H9 (cell line): ENCODE measurements at regions not wholly inside any gene's neighbourhood (a gene's known extent, or its start where the extent isn't known, plus 50 kb on each side); places are given as distances from the start of the nearest gene placed in this dataset.

ENCODE experiments used
- DNase-seq: peaks from one replicate; pipeline ENCODE4 v3.0.0-alpha.2; 2017
- H2AFZ ChIP-seq: one replicate; pipeline ENCODE4 v1.6.1; 2013; ENCODE audit warnings: mild to moderate bottlenecking, low read length, control low read depth, moderate library complexity
- H2AK5ac ChIP-seq: 2 replicates; pipeline ENCODE4 v1.6.1; 2013; ENCODE audit warnings: low read length, control low read depth, mixed read lengths; ENCODE audit not compliant: insufficient read length
- H2BK120ac ChIP-seq: one replicate; pipeline ENCODE4 v1.6.1; 2013; ENCODE audit warnings: low read depth, mild to moderate bottlenecking, low read length, control low read depth, inconsistent platforms; ENCODE audit not compliant: poor library complexity, severe bottlenecking
- H2BK12ac ChIP-seq: 2 replicates; pipeline ENCODE4 v1.6.1; 2013; ENCODE audit warnings: low read length, control low read depth, mixed read lengths, low read depth; ENCODE audit not compliant: insufficient read length
- H2BK15ac ChIP-seq: 2 replicates; pipeline ENCODE4 v1.6.1; 2013; ENCODE audit warnings: low read depth, low read length, control low read depth
- H2BK20ac ChIP-seq: one replicate; pipeline ENCODE4 v1.6.1; 2013; ENCODE audit warnings: low read depth, mild to moderate bottlenecking, low read length, control low read depth, inconsistent platforms; ENCODE audit not compliant: poor library complexity, severe bottlenecking
- H2BK5ac ChIP-seq: 2 replicates; pipeline ENCODE4 v1.6.1; 2013; ENCODE audit warnings: low read length, control low read depth, mixed read lengths; ENCODE audit not compliant: insufficient read length
- H3K14ac ChIP-seq: 2 replicates; pipeline ENCODE4 v1.6.1; 2013; ENCODE audit warnings: low read length, control low read depth; ENCODE audit not compliant: insufficient read depth
- H3K18ac ChIP-seq: 2 replicates; pipeline ENCODE4 v1.6.1; 2013; ENCODE audit warnings: low read depth, mild to moderate bottlenecking, mixed read lengths, low read length, control low read depth; ENCODE audit not compliant: insufficient read length
- H3K23ac ChIP-seq: 2 replicates; pipeline ENCODE4 v1.6.1; 2013; ENCODE audit warnings: low read length, control low read depth, mixed read lengths, low read depth; ENCODE audit not compliant: insufficient read length
- H3K23me2 ChIP-seq: 2 replicates; pipeline ENCODE4 v1.6.1; 2013; ENCODE audit warnings: low read depth, mild to moderate bottlenecking, mixed read lengths, low read length, control low read depth; ENCODE audit not compliant: insufficient read length, poor library complexity, severe bottlenecking
- H3K27ac ChIP-seq: 2 replicates; pipeline ENCODE4 v1.5.1; 2013; ENCODE audit warnings: low read length, control low read depth, mixed read lengths, low read depth; ENCODE audit not compliant: insufficient read length
- H3K27me3 ChIP-seq: 2 replicates; pipeline ENCODE4 v1.6.1; 2013; ENCODE audit warnings: low read length, control low read depth, inconsistent platforms; ENCODE audit not compliant: insufficient read depth
- H3K4ac ChIP-seq: 2 replicates; pipeline ENCODE4 v1.6.1; 2013; ENCODE audit warnings: low read depth, mild to moderate bottlenecking, control low read depth, inconsistent platforms, low read length, moderate library complexity
- H3K4me1 ChIP-seq: 2 replicates; pipeline ENCODE4 v1.6.1; 2013; ENCODE audit warnings: low read length, control low read depth, inconsistent platforms; ENCODE audit not compliant: insufficient read depth
- H3K4me2 ChIP-seq: 2 replicates; pipeline ENCODE4 v1.6.1; 2013; ENCODE audit warnings: low read length, control low read depth, mixed read lengths; ENCODE audit not compliant: insufficient read length, insufficient read depth
- H3K56ac ChIP-seq: 2 replicates; pipeline ENCODE4 v1.6.1; 2013; ENCODE audit warnings: low read depth, mild to moderate bottlenecking, mixed read lengths, low read length, control low read depth; ENCODE audit not compliant: insufficient read length
- H3K79me1 ChIP-seq: 2 replicates; pipeline ENCODE4 v1.6.1; 2013; ENCODE audit warnings: low read depth, mild to moderate bottlenecking, moderate library complexity, low read length, control low read depth, inconsistent platforms; ENCODE audit not compliant: insufficient read depth, poor library complexity, severe bottlenecking
- H3K79me2 ChIP-seq: 2 replicates; pipeline ENCODE4 v1.6.1; 2013; ENCODE audit warnings: low read length, control low read depth, inconsistent platforms; ENCODE audit not compliant: insufficient read depth
- H3K9ac ChIP-seq: 2 replicates; pipeline ENCODE4 v1.6.1; 2013; ENCODE audit warnings: low read length, control low read depth, mixed read lengths; ENCODE audit not compliant: insufficient read length; ENCODE audit errors: extremely low read depth
- H3K9me3 ChIP-seq: one replicate; pipeline ENCODE4 v1.6.1; 2013; ENCODE audit warnings: low read depth, low read length, inconsistent platforms; ENCODE audit not compliant: control insufficient read depth
- H3T11ph ChIP-seq: one replicate; pipeline ENCODE4 v1.6.1; 2013; ENCODE audit warnings: mild to moderate bottlenecking, low read length, control low read depth, inconsistent platforms
- H4K20me1 ChIP-seq: one replicate; pipeline ENCODE4 v1.6.1; 2013; ENCODE audit not compliant: control insufficient read depth, insufficient read length, insufficient read depth
- H4K5ac ChIP-seq: 2 replicates; pipeline ENCODE4 v1.6.1; 2013; ENCODE audit warnings: low read depth, mild to moderate bottlenecking, mixed read lengths, low read length, control low read depth; ENCODE audit not compliant: insufficient read length
- H4K8ac ChIP-seq: replicated peaks from 2 replicates; pipeline ENCODE4 v1.6.1; 2013; ENCODE audit warnings: low read length, control low read depth, mixed read lengths, low read depth; ENCODE audit not compliant: insufficient read length
- H4K91ac ChIP-seq: 2 replicates; pipeline ENCODE4 v1.6.1; 2013; ENCODE audit warnings: low read depth, mild to moderate bottlenecking, moderate library complexity, mixed read lengths, low read length, control low read depth; ENCODE audit not compliant: insufficient read length
- H3K27ac Mint-ChIP-seq, 3 experiments: 2 replicates in 2 of 3; 3 replicates in 1 of 3; pipeline ENCODE4 v1.8.0; 2020 to 2021; ENCODE audit warnings: mixed read lengths in 3 of 3, mild to moderate bottlenecking in 1 of 3, moderate library complexity in 1 of 3
- H3K27me3 Mint-ChIP-seq: 2 replicates; pipeline ENCODE4 v1.8.0; 2021; ENCODE audit warnings: low read depth, mild to moderate bottlenecking, moderate library complexity, mixed read lengths
- H3K36me3 Mint-ChIP-seq, 3 experiments: 2 replicates in 2 of 3; 3 replicates in 1 of 3; pipeline ENCODE4 v1.8.0; 2020 to 2021; ENCODE audit warnings: low read depth in 3 of 3, mixed read lengths in 3 of 3; ENCODE audit not compliant: insufficient read depth in 1 of 3
- H3K4me1 Mint-ChIP-seq, 2 experiments: 2 replicates each; pipeline ENCODE4 v1.8.0; 2020; ENCODE audit warnings: mixed read lengths in 2 of 2
- H3K4me3 Mint-ChIP-seq, 2 experiments: 2 replicates in 1 of 2; 3 replicates in 1 of 2; pipeline ENCODE4 v1.8.0; 2020 to 2021; ENCODE audit warnings: mild to moderate bottlenecking in 2 of 2, mixed read lengths in 2 of 2, moderate library complexity in 1 of 2
- H3K9me3 Mint-ChIP-seq, 2 experiments: 2 replicates in 1 of 2; 3 replicates in 1 of 2; pipeline ENCODE4 v1.8.0; 2020; ENCODE audit warnings: mild to moderate bottlenecking in 2 of 2, mixed read lengths in 2 of 2, moderate library complexity in 1 of 2
- CTCF ChIP-seq: fragments of 200-600 bp; sonication (generic); conservative IDR thresholded peaks from 3 replicates; pipeline ENCODE4 v1.8.0; 2021; ENCODE audit warnings: antibody characterized with exemption, mild to moderate bottlenecking

- Mint-ChIP-seq H3K27me3 (no peaks in the 10 kb centered on the region), H3K27ac (no peak overlapping the region), H3K4me3 (no peak overlapping the region), H3K36me3 (no peaks in the 10 kb centered on the region; a peak in 1 of 7 replicates), H3K4me1 (no peaks in the 10 kb centered on the region), H3K9me3 (no peaks in the 10 kb centered on the region)
- Histone ChIP-seq H3K4me2 (no peak overlapping the region), H4K20me1 (no peaks in the 10 kb centered on the region), H3K4ac (no peak overlapping the region), H3K9ac (no peak overlapping the region), H2AK5ac (no peak overlapping the region), H4K8ac (no peak overlapping the region), H2AFZ (no peak overlapping the region), H3K14ac (no peak overlapping the region), H2BK120ac (no peak overlapping the region), H3K18ac (no peak overlapping the region), H3K27me3 (no peaks in the 10 kb centered on the region), H3K27ac (no peak overlapping the region), H2BK20ac (no peak overlapping the region), H3K4me1 (no peaks in the 10 kb centered on the region), H3K79me2 (no peaks in the 10 kb centered on the region), H2BK15ac (no peak overlapping the region), H2BK12ac (no peak overlapping the region), H3T11ph (no peak overlapping the region), H3K9me3 (no peaks in the 10 kb centered on the region), H3K23ac (no peak overlapping the region), H4K91ac (no peak overlapping the region), H3K56ac (no peak overlapping the region), H3K79me1 (no peaks in the 10 kb centered on the region), H2BK5ac (no peak overlapping the region), H4K5ac (no peak overlapping the region), H3K23me2 (no peaks in the 10 kb centered on the region)
- TF ChIP-seq CTCF = no peak
- no peak for DNase-seq
Measured at GRCh38 chr10:36366843-36367242, 724.7 kb upstream of the FZD8 start.
